ENCODE measurements at regions not wholly inside any gene's neighbourhood (a gene's known extent, or its start where the extent isn't known, plus 50 kb on each side); places are given as distances from the start of the nearest gene placed in this dataset.

DNA sequence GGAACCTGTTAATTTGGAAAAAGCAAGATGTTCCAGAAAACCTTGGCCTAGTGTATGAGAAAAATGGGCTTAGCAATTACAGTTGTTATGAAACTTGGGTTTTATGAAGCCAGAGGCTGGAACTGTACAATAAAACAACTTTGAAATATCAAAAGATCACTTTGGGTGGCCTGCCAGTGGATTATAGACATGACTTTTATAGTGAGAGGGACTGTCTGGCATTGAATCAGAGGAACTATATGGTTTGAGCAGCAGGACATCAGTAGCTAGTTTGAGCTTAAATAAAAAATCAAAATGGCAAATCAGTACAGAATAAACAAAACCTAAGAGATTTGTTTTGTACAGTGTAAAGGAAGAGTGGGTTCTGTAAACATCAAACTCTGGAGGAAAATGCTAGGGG is 115.0 kb upstream of the PTPRG start:
- ATAC-seq: no peak
- ChIA-PET CTCF (interaction anchor here (0.7 to 1.7 kb wide), 2 partner anchors 140 to 741 kb away, joined by 3 to 5 read pairs; no protein-coding TSS in a partner anchor), SMC1A (ENCODE audit: uncharacterized antibody, unreplicated experiment) (interaction anchor here (1.0 to 2.2 kb wide), 5 partner anchors 9 to 84 kb away, joined by 4 to 14 read pairs (median 5); no protein-coding TSS in a partner anchor), RAD21 (ENCODE audit: unreplicated experiment) (no interaction called here), POLR2A (interaction anchor here (0.7 kb wide), 1 partner anchor 26 kb away, joined by 3 read pairs; no protein-coding TSS in a partner anchor)
- no peak for FAIRE-seq
- Histone ChIP-seq H3K27ac (ENCODE audit: control insufficient read depth, insufficient read depth) (no peak overlapping the region), H3K9ac (ENCODE audit: control insufficient read depth, insufficient read depth, low read length) (no peak overlapping the region), H3K4me3 (no peak overlapping the region), H3K27me3 (replicated peaks in 1 of 2; ENCODE audit: control insufficient read depth in 2 of 2, insufficient read depth in 2 of 2, low read length in 1 of 2) (no peaks in the 10 kb centered on the region), H3K79me2 (ENCODE audit: control insufficient read depth, insufficient read depth, low read length) (no peaks in the 10 kb centered on the region), H3K4me2 (ENCODE audit: control insufficient read depth, insufficient read depth) (no peak overlapping the region), H2AFZ (ENCODE audit: control insufficient read depth, low read depth, low read length) (no peak overlapping the region), H3K4me1 (ENCODE audit: control insufficient read depth, insufficient read depth, low read length) (no peaks in the 10 kb centered on the region), H4K20me1 (ENCODE audit: control insufficient read depth, insufficient read depth) (no peaks in the 10 kb centered on the region), H3K36me3 (ENCODE audit: control insufficient read depth in 2 of 2, insufficient read depth in 2 of 2, low read length in 1 of 2) (no peaks in the 10 kb centered on the region), H3K9me3 (replicated peaks; ENCODE audit: control insufficient read depth, insufficient read depth, low read length) (no peaks in the 10 kb centered on the region)
- no peak for DNase-seq (ENCODE audit: low read depth, low spot score)
- TF ChIP-seq USF2 (IDR thresholded peaks at IDR 0.05; ENCODE audit: borderline replicate concordance, low read depth, low read length) (no peak), EED (IDR thresholded peaks at IDR 0.05; ENCODE audit: low read depth) (no peak), FOXK2 (IDR thresholded peaks at IDR 0.05) (no peak), POU2F2 (IDR thresholded peaks at IDR 0.05; ENCODE audit: borderline replicate concordance, low read depth, low read length) (no peak), E2F8 (IDR thresholded peaks at IDR 0.05; ENCODE audit: low read depth, partially characterized antibody) (no peak), RCOR1 (conservative IDR thresholded peaks at IDR 0.05; ENCODE audit: low read depth, low read length) (no peak), TCF12 (IDR thresholded peaks at IDR 0.05; ENCODE audit: low read depth, low read length) (no peak), GABPA (IDR thresholded peaks at IDR 0.05; ENCODE audit: low read depth) (no peak), WRNIP1 (IDR thresholded peaks at IDR 0.05; ENCODE audit: borderline replicate concordance, low read depth, low read length) (no peak), MTA2 (IDR thresholded peaks at IDR 0.05; ENCODE audit: low read depth) (no peak), PBX3 (IDR thresholded peaks at IDR 0.05; ENCODE audit: insufficient replicate concordance, low read depth, low read length) (no peak), NFXL1 (IDR thresholded peaks at IDR 0.05; ENCODE audit: borderline replicate concordance) (no peak), MEF2B (IDR thresholded peaks at IDR 0.05; ENCODE audit: partially characterized antibody, poor library complexity, severe bottlenecking) (no peak)
- TF ChIP-seq, protein P1, sequence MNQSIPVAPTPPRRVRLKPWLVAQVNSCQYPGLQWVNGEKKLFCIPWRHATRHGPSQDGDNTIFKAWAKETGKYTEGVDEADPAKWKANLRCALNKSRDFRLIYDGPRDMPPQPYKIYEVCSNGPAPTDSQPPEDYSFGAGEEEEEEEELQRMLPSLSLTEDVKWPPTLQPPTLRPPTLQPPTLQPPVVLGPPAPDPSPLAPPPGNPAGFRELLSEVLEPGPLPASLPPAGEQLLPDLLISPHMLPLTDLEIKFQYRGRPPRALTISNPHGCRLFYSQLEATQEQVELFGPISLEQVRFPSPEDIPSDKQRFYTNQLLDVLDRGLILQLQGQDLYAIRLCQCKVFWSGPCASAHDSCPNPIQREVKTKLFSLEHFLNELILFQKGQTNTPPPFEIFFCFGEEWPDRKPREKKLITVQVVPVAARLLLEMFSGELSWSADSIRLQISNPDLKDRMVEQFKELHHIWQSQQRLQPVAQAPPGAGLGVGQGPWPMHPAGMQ (IDR thresholded peaks at IDR 0.05; ENCODE audit: borderline replicate concordance): no peak
- intact Hi-C loops (cut with micrococcal nuclease; ENCODE audit: unreplicated experiment): no loop called here
- BruUV-seq (replicated peaks): no TSS peak
- in situ Hi-C loops (cut with MboI): no loop called here
